HG02870 (cell line): ENCODE measurements at regions not wholly inside any gene's neighbourhood (a gene's known extent, or its start where the extent isn't known, plus 50 kb on each side); places are given as distances from the start of the nearest gene placed in this dataset.
"Not testable (repeated sequence)": the region's sequence is repeated elsewhere in the genome, so short reads cannot be mapped to it uniquely, and the experiment has no call there.

Source experiments
- ATAC-seq: cut with Tn5 transposase; IDR thresholded peaks from one replicate; pipeline ENCODE4 v1.9.1; 2021; ENCODE audit warnings: mild to moderate bottlenecking, moderate library complexity; ENCODE audit not compliant: unreplicated experiment

- ATAC-seq = no peak
These were observed 805.3 kb downstream of the SATB2 start for GRCh38 chr2:198652461-198652860.

DNA sequence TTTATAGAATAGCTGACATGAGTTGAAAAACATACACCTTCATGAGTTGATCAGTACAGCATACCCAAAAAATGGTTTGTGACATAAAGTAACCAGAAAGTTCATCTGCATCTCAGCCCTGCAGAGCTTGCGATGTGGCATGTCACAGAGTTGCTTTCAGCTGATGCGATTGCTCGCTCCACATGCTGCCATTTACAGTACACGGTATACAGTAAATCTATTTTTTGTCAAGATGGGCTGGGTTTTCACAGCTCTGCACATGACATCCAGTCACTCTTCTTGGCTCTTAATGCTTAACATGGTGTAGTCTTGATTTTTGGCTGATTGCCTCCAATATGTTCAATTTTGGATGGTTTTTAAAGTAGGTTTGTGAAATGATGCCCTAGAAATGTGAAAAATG is 811.9 kb downstream of the SATB2 start:
- no peak for ATAC-seq

GRCh38 chr2:198641161-198641560 is 816.6 kb downstream of the SATB2 start:
- ATAC-seq = no peak

DNA sequence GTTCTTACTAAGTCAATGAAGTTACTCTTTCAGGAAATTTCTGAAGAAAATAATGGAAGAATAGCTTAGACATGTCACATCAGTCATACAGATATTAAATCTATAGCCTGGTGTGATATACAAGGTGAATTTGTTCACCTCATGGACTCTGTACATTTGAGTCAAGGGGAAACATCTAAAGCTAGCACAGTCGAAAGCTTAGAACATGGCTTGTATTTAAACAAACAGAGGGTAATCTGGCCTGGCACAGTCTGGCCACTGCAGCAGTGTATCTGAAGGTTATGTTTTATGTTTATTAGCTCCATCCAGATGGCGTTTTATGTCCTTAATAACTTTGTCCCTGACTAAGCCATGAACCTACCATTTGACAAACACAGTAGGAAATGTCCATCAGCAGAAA is 817.3 kb downstream of the SATB2 start:
- no peak for ATAC-seq

GRCh38 chr2:198639580-198639979 is 818.2 kb downstream of the SATB2 start:
- no peak for ATAC-seq

DNA sequence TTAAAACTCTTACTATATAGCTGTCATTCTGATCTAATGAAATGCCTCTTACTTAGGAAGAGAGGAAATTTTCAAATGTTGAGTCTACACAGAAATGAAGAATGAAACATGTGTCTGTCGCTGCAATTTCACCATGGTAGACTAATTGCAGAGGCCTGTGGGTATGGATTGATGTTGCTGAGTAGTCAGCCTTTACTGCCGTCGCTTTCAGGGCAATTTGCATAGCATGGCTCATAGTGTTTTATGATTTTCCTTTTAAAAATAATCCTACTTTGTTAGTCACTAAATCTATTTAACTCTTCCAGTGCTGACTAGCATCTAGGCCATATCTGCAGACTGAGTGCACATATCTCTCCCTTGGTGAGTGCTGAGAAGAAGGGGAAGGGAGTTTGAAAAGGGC is 819.2 kb downstream of the SATB2 start:
- no peak for ATAC-seq

GRCh38 chr2:198630384-198630783 is 826.0 kb downstream of the PLCL1 start:
- no peak for ATAC-seq

- no peak for ATAC-seq
These were observed 824.2 kb downstream of the PLCL1 start for GRCh38 chr2:198628596-198628995.

GRCh38 chr2:198622986-198623730 is 818.8 kb downstream of the PLCL1 start:
- ATAC-seq = no peak

DNA sequence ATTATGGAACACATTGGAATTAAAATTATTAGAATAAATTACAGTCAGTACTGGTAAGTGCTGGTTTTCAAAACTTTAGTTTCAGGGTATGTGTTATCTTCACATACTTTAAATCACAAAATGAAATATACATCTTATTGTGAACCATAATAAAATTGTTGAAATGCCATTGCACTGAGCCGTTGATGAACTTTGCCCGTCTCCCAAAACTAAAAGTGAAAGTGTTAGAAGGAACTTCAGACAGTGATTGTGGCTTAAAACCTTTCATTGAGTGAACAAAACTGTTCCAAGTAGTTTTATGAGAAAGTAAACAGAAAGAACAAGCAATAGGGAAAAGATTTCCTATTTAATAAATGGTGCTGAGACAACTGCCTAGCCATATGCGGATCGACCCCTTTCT is 811.6 kb downstream of the PLCL1 start:
- no peak for ATAC-seq

- ATAC-seq = no peak
These were observed 806.8 kb downstream of the PLCL1 start for GRCh38 chr2:198611201-198611600.

- no peak for ATAC-seq
These were observed 800.2 kb downstream of the PLCL1 start for GRCh38 chr2:198604599-198604998.

DNA sequence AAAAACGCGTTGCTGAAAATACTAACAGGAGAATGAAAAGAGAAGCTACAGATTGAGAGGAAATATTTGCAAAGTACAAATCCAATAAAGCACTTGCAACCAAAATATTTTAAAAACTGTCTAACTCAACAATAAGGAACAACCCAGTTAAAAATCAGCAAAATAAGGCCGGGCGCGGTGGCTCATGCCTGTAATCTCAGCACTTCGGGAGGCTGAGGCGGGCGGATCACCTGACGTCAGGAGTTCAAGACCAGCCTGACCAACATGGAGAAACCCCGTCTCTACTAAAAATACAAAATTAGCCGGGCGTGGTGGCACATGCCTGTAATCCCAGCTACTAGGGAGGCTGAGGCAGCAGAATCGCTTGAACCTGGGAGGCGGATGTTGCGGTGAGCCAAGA is 798.6 kb downstream of the PLCL1 start:
- ATAC-seq = not testable (repeated sequence)

GRCh38 chr2:198597648-198598047 is 793.3 kb downstream of the PLCL1 start:
- ATAC-seq = no peak

DNA sequence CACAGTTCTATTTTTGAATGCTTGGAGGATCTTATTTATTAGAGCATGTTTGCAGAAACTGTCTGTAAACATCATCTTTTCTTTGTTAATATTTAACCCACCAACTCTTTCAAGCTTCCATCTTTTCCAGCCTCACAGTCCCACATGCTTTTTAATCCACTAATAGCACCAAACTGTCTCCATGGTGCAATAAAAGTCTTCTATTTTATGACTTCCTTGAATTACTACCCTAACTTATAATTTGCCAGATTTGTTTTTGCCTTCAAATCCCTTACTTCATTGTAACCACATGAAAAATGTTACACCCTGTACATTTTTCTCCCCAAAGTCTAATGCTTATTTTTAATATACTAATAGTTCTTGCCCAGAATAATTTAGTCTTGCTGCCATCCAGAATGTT is 792.6 kb downstream of the PLCL1 start:
- no peak for ATAC-seq

GRCh38 chr2:198595721-198596120 is 791.3 kb downstream of the PLCL1 start:
- no peak for ATAC-seq

- no peak for ATAC-seq
These were observed 787.2 kb downstream of the PLCL1 start for GRCh38 chr2:198591586-198591985.

DNA sequence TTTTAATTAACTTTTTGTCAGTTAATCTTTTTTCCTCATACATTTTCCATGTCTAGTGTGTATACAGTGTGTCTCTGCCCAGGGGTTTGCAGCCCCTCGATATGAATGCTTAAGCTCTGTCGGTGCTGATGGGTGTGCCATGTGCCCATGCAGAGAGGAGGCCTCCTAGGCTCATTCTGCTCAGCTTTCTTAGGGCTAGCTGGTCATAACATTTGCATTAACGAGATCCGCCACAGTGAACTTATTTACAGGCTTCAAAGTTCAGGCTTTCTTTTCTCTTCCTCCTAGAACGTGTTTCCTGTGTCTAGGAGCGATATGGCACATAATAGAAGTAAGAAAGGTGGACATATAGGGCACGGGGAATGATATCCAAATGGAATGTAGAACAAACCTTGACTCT is 783.3 kb downstream of the PLCL1 start:
- no peak for ATAC-seq

DNA sequence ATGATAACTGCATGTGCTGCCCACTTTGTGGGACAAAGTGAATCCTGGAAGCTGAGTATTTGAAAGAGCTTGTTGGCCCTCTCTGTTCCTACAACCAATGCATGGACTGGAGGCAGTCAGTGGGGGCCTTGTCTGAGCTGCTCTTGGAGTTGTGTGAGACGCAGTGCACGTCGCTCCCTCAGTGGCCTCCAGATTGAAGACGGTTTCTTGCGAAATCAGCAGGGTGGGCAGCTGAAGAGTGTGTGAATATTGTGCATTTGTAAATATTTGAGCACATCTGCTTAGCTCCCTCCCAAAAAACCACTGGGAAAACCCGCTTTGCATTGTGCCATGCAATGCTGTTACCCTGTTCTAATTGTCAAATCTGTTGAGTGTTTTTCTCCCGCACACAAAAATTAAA is 782.8 kb downstream of the PLCL1 start:
- no peak for ATAC-seq

DNA sequence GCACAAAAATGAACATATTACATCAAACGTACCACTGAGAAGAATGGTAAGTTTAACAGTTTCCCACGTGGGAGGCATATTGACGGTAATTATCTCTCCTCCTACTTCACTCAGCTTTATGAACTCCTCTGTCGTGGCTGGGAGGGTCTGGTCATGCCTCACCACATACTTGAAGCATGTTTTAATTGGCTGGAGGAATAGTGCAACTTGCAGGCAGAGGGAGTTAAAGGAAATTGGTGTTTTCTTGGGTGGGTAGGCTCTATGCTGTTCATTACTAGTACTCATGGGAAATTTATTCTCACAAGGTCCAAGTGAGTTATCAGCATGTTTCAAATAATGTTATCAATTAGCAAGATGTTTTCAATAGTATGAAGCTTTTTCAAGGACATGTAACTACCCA is 767.0 kb downstream of the PLCL1 start:
- no peak for ATAC-seq

- no peak for ATAC-seq
These were observed 753.8 kb downstream of the PLCL1 start for GRCh38 chr2:198558176-198558575.

- no peak for ATAC-seq
These were observed 741.7 kb downstream of the PLCL1 start for GRCh38 chr2:198546122-198546521.

DNA sequence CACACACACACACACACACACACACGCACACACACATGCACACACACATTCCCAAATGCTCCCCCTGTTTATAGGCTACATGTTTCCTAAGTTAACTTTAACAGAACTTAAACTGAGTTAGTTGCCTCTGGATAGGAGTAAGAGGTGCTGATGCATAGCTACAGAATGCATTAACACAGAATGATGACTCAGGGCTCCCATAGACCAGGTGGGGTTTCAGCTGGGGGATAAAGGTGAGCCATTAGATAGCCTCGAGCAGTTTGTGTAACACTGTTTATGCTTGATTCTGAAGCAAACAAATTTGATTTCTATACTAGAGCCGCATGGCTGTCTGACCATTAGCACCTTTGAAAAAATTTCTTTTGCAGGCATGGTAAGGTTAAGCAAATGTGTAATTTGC is 741.0 kb downstream of the PLCL1 start:
- no peak for ATAC-seq
